ENCODE measurements at regions not wholly inside any gene's neighbourhood (a gene's known extent, or its start where the extent isn't known, plus 50 kb on each side); places are given as distances from the start of the nearest gene placed in this dataset.

GRCh38 chr21:17051054-17051453, 461.8 kb upstream of the CXADR start:
- Histone ChIP-seq H3K36me3 (replicated peaks) (no peaks in the 10 kb centered on the region), H3K27me3 (replicated peaks) (no peaks in the 10 kb centered on the region), H3K4me3 (ENCODE audit: low read depth, low read length) (no peak overlapping the region), H3K27ac (no peak overlapping the region)
- no peak for DNase-seq
- in situ Hi-C loops (cut with HindIII; ENCODE audit: low pct_ligation_motif_present, low sequenced_read_pairs): no loop called here
- TF ChIP-seq CTCF (IDR thresholded peaks at IDR 0.05; ENCODE audit: low read depth, low read length, missing control alignments): no peak

DNA sequence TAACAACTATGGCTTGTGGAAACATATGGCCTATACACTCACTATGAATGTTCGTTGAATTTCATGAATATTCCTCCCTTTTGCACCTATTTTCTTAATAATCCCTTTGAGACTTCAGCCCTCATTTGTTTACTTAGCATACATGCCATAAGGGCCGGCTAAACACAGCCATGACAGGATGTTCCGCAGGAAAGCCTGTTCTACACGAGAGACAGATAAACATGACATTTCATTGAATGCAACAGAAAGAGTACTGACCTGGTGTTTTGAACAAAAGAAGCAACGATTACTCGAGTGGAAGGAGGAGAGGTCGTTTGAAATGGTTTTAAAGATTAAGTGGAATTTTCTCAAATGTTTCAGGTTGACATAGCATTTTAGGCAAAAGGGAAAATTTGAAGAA, 459.5 kb upstream of the CXADR start:
- H3K4me3 ChIP-seq (ENCODE audit: low read depth, low read length): no peak overlapping the region

GRCh38 chr21:17059936-17060335, 452.9 kb upstream of the CXADR start:
- no peak for DNase-seq
- Histone ChIP-seq H3K27ac (no peak overlapping the region), H3K27me3 (replicated peaks) (no peaks in the 10 kb centered on the region), H3K4me3 (ENCODE audit: low read depth, low read length) (no peak overlapping the region), H3K36me3 (replicated peaks) (no peaks in the 10 kb centered on the region)
- in situ Hi-C loops (cut with HindIII; ENCODE audit: low pct_ligation_motif_present, low sequenced_read_pairs): no loop called here
- no peak for TF ChIP-seq CTCF (IDR thresholded peaks at IDR 0.05; ENCODE audit: low read depth, low read length, missing control alignments)

More for the DNA sequence above, 459.5 kb upstream of the CXADR start:
- TF ChIP-seq CTCF (IDR thresholded peaks at IDR 0.05; ENCODE audit: low read depth, low read length, missing control alignments): no peak
- in situ Hi-C loops (cut with HindIII; ENCODE audit: low pct_ligation_motif_present, low sequenced_read_pairs): no loop called here
- no peaks in the 10 kb centered on the region for H3K36me3 ChIP-seq (replicated peaks)
- no peak overlapping the region for H3K27ac ChIP-seq
- H3K27me3 ChIP-seq (replicated peaks): no peaks in the 10 kb centered on the region
- DNase-seq: no peak

GRCh38 chr21:17066006-17066405, 446.8 kb upstream of the CXADR start:
- in situ Hi-C loops (cut with HindIII; ENCODE audit: low pct_ligation_motif_present, low sequenced_read_pairs): no loop called here
- Histone ChIP-seq H3K4me3 (ENCODE audit: low read depth, low read length) (no peak overlapping the region), H3K27me3 (replicated peaks) (no peaks in the 10 kb centered on the region), H3K36me3 (replicated peaks) (no peaks in the 10 kb centered on the region), H3K27ac (no peak overlapping the region)
- TF ChIP-seq CTCF (IDR thresholded peaks at IDR 0.05; ENCODE audit: low read depth, low read length, missing control alignments): no peak
- no peak for DNase-seq

- no peaks in the 10 kb centered on the region for H3K27me3 ChIP-seq (replicated peaks)
- H3K27ac ChIP-seq: no peak overlapping the region
- TF ChIP-seq CTCF (IDR thresholded peaks at IDR 0.05; ENCODE audit: low read depth, low read length, missing control alignments): no peak
- DNase-seq: no peak
- H3K36me3 ChIP-seq (replicated peaks): no peaks in the 10 kb centered on the region
- H3K4me3 ChIP-seq (ENCODE audit: low read depth, low read length): no peak overlapping the region
- in situ Hi-C loops (cut with HindIII; ENCODE audit: low pct_ligation_motif_present, low sequenced_read_pairs): no loop called here
Measured at GRCh38 chr21:17071093-17071492, 441.8 kb upstream of the CXADR start.

DNA sequence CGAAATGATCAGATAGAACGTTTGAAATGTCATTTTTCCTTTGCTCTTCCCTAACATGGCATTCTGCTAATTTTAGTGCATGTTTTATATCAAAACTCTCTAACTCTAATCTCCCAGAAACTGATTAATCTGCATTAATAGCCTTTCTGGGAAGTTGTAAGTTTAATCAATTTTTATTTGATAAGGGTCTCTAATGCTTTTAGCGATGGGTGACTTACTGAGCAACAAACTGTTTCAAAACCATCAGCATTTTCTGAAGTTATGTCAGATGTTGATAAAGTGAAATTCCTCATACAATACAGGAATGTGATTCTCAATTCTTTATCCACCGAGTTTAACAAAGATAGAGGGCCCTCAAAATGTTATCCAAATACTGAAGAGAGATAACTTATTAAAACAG, 431.6 kb upstream of the CXADR start:
- Histone ChIP-seq H3K27me3 (replicated peaks) (no peaks in the 10 kb centered on the region), H3K27ac (no peak overlapping the region), H3K4me3 (ENCODE audit: low read depth, low read length) (no peak overlapping the region), H3K36me3 (replicated peaks) (no peaks in the 10 kb centered on the region)
- no peak for DNase-seq
- in situ Hi-C loops (cut with HindIII; ENCODE audit: low pct_ligation_motif_present, low sequenced_read_pairs): no loop called here
- TF ChIP-seq CTCF (IDR thresholded peaks at IDR 0.05; ENCODE audit: low read depth, low read length, missing control alignments): no peak
